HG03175 (cell line): ENCODE measurements at regions not wholly inside any gene's neighbourhood (a gene's known extent, or its start where the extent isn't known, plus 50 kb on each side); places are given as distances from the start of the nearest gene placed in this dataset.
A peak's percentile ranks its signal among the peaks of the same experiment; 100 is the strongest.

Experiments used
- ATAC-seq: cut with Tn5 transposase; IDR thresholded peaks from one replicate; pipeline ENCODE4 v1.9.1; 2021; ENCODE audit warnings: mild to moderate bottlenecking, moderate library complexity; ENCODE audit not compliant: unreplicated experiment

DNA sequence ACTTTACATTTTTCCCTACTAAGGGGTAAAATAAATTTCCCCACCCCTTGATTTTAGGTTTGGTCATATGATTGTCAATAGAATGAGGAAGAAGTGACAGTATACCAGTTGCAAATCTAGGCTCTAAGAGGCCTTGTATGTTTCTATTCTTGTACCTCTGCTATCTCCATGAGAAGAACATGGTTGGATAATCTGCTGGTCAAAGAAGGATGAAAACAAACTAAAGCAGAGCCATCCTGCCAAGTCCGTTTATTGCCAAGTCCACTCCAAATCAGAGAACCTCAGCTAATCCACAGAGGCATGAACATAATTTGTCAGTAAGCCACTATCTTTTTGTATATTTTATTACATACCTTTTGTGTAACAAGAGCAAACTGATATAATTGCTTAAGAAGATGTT, 98.0 kb downstream of the CRPPA start:
- ATAC-seq: no peak

GRCh38 chr7:16320099-16320660, 101.2 kb downstream of the CRPPA start:
- ATAC-seq: no peak

DNA sequence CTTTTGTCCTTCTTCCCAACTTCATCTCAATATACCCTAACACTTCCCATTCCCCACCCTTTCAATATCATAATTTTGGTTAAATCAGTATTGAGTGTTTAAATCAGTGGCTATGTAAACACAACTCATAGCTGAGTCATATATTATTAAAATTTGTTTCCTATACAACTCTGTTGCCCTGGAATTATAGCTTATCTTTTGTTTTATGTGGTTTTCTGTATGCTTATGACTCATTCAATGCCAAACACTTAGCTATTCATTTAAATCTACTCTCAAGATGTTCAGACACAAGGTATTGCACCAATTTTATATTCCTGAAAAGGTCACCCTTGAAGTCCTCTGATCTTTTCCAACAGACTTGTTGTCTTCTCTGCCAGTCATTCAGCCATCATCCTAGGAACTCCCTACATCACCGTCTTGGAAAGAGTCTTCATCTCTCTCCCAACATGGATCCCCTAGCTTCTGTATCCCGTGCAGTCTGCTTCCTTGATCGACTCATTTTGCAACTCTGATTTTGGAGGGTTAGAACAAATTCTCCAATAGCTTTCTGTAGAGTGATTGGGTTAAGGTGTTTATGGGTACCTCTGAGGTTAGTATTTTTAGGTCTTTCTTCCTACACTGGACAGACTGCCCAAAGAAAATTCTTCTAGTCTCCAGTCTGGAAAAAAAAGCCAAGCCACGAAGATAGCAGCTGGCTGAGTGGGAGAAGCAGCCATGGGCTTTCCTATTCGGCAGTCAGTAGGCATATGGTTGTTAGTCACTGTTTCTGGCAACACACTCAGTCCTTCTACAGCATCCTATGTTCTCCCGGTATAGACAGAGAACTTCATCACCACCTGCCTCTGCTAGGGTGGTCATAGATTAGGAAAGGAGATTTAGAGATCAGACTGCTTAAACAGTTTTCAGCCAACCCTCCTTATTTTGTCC, 102.1 kb downstream of the CRPPA start:
- peak; percentile 41 for ATAC-seq

GRCh38 chr7:16318463-16318862, 102.9 kb downstream of the CRPPA start:
- no peak for ATAC-seq

GRCh38 chr7:16317406-16317805, 103.9 kb downstream of the CRPPA start:
- ATAC-seq: no peak

- no peak for ATAC-seq
Observed at GRCh38 chr7:16315280-16315679, 106.1 kb downstream of the CRPPA start.

- ATAC-seq: no peak
Observed at GRCh38 chr7:16309129-16309528, 112.2 kb downstream of the CRPPA start.

DNA sequence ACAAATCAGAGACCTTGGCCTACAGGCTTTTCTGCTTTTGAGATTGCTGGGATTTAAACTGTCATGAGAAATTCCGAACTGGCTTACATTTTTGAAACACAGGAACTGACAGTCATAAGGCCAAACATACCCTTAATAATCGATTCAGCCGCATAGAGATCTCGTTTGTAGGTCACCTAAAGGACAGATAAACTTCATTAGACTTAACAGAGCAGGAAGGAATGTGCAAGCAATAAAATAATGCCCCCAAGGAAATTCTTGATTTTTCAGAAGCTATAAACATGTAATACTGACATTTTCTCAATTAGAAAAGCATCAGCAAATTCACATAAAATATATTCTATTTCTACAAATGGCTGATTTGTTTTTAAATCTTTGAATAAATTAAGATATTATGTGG, 120.0 kb downstream of the CRPPA start:
- ATAC-seq: no peak

DNA sequence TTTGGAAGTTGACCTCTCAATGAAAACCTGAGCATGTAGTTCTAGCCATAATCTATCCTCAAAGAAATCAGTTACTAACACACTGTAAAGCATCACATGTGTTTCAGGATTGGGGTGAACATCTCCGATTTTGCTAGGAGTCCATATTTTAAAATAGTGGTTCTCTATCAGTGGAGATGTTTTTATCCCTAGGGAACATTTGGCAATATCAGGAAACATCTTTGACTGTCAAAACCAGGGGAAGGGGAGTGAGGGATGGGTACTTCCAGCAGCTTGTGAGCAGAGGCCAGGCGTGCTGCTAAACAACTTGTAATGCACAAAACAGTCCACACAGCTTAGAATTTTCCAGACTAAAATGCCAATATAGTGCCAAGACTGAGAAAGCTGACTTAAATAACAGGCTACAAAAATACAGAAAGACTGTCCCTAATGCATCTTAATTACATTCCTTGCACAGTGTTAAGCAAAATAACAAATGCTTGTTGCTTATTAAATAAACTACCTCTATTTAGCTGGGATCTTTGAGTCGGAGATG, 120.9 kb downstream of the CRPPA start:
- ATAC-seq: no peak

GRCh38 chr7:16299853-16300252, 121.5 kb downstream of the CRPPA start:
- ATAC-seq: no peak

- no peak for ATAC-seq
Observed at GRCh38 chr7:16298221-16298620, 123.1 kb downstream of the CRPPA start.

- ATAC-seq: no peak
Observed at GRCh38 chr7:16295558-16295957, 125.8 kb downstream of the CRPPA start.

- ATAC-seq: no peak
Observed at GRCh38 chr7:16293669-16294425, 127.5 kb downstream of the CRPPA start.

GRCh38 chr7:16284581-16284980, 136.8 kb downstream of the CRPPA start:
- ATAC-seq: no peak

DNA sequence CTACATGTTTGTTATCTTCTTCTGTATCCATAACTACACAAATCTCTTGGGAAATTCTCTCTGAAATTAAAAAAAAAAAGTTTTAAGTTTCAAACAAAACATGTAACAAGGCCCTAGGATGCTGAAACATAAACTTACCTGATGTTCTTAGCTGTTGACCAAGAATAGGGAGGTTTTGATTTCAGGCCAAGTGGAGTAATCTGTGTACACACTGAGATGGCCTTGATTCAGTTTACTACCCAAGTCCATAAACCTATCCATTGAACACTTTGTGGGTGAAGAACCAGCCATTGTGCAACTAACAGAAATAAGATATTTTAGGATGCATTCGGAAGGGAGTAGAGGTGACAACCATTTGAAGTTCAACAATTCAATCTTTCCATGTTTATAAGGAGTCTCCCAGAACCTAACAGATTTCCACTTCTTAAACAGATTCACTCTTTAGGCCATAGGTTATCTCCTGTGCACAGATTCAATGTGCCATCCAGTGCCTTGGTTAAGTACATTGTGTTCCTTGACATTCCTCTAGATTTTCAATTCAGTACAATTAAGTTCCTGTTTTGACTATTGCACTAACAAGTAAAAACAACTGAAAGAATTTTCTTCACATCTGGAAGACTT, 143.1 kb downstream of the CRPPA start:
- no peak for ATAC-seq

DNA sequence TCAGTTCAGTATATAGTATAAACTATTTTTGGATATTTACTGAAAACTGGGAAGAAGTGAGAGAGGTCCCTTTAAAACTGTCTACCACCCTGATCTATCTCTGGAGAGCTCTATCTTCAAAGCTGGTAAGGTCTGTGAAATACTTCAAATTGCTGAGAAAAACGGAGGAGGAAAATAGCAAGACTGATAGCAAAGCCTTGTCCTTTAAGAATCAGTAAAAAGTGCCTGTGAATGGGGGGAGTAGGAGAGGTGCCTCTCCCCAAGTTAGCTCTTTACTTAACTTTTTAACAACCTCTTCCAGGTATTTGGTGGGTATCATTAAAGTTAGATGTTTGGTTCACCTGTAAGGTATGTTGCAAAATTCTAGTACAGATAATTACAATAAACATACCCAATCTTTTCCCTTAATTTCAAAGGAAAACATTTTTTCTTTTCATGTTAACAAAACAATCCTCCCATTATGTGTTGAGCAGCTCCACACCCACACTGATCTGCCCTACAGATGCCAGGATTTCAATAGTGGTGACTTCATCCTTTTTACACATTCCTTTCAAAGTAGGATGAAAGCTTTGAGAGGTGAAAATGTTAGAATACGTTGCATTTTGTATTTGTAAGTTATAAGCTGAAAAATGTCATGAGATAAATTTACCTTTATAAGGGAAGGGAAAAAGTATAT, 149.2 kb downstream of the CRPPA start:
- no peak for ATAC-seq

- ATAC-seq: no peak
Observed at GRCh38 chr7:16271355-16271915, 149.9 kb downstream of the CRPPA start.

GRCh38 chr7:16270844-16271243, 150.5 kb downstream of the CRPPA start:
- no peak for ATAC-seq

- ATAC-seq: no peak
Observed at GRCh38 chr7:16268821-16269768, 152.2 kb downstream of the CRPPA start.
